Activated naive CD4-positive, alpha-beta T cell treated with anti-CD3 and anti-CD28 coated beads, Interleukin-2, amount 10 ng/mL, durations not matched to agents 7 days and 5 days (primary cell): ENCODE measurements at regions not wholly inside any gene's neighbourhood (a gene's known extent, or its start where the extent isn't known, plus 50 kb on each side); places are given as distances from the start of the nearest gene placed in this dataset.

Experiments used
- CTCF ChIA-PET: fragments of 350-600 bp; sonication (Branson Sonifier 250); formaldehyde crosslinking; loops from one replicate; lab custom pipeline; 2021; ENCODE audit warnings: antibody characterized with exemption; lab: Charles Lee
- DNase-seq: peaks from one replicate; pipeline ENCODE4 v3.0.0-alpha.2; 2020
- H3K27ac Mint-ChIP-seq: one replicate; pipeline ENCODE4 v1.8.0; 2021; ENCODE audit warnings: mild to moderate bottlenecking, moderate library complexity, mixed read lengths
- H3K27me3 Mint-ChIP-seq: one replicate; pipeline ENCODE4 v1.8.0; 2021; ENCODE audit warnings: mild to moderate bottlenecking, mixed read lengths
- H3K36me3 Mint-ChIP-seq: one replicate; pipeline ENCODE4 v1.8.0; 2021; ENCODE audit warnings: mixed read lengths
- H3K4me1 Mint-ChIP-seq: one replicate; pipeline ENCODE4 v1.8.0; 2021; ENCODE audit warnings: mixed read lengths
- H3K4me3 Mint-ChIP-seq: one replicate; pipeline ENCODE4 v1.8.0; 2021; ENCODE audit warnings: mild to moderate bottlenecking, moderate library complexity, mixed read lengths
- H3K9me3 Mint-ChIP-seq: one replicate; pipeline ENCODE4 v1.8.0; 2021; ENCODE audit warnings: mixed read lengths

GRCh38 chr2:144268036-144268678 lies 251.8 kb downstream of the ZEB2 start:
- CTCF ChIA-PET: no interaction called here
- Mint-ChIP-seq H3K4me1 (peaks cover 11% of the 10 kb centered on the region), H3K9me3 (peaks cover 2% of the 10 kb centered on the region), H3K36me3 (no peaks in the 10 kb centered on the region), H3K27ac (no peak overlapping the region), H3K4me3 (no peak overlapping the region), H3K27me3 (no peaks in the 10 kb centered on the region)
- DNase-seq: no peak

GRCh38 chr2:144267239-144267638 lies 252.7 kb downstream of the ZEB2 start:
- Mint-ChIP-seq H3K4me1 (peaks cover 11% of the 10 kb centered on the region), H3K27ac (no peak overlapping the region), H3K9me3 (peaks cover 2% of the 10 kb centered on the region), H3K27me3 (no peaks in the 10 kb centered on the region), H3K36me3 (no peaks in the 10 kb centered on the region), H3K4me3 (no peak overlapping the region)
- CTCF ChIA-PET: no interaction called here
- no peak for DNase-seq

DNA sequence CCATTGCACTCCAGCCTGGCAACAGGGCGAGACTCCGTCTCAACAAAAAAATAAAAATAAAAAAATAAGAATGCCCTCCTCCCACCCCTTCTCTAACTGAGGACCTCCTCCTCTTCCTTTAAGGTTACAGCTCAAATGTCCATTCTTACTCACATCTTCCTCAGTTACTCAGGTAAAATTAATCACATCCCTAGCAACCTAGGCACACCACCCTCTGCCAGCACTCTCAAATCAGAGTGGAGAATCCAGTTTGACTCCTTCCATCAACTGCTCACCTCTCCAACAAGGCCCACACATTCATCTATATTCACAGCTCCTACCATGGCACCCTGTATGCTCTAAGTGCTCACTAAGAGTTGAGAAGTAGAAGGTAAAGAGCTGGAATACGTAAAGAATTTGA lies 254.3 kb downstream of the ZEB2 start:
- Mint-ChIP-seq H3K36me3 (no peaks in the 10 kb centered on the region), H3K4me1 (peaks cover 18% of the 10 kb centered on the region), H3K27ac (no peak overlapping the region), H3K9me3 (peaks cover 2% of the 10 kb centered on the region), H3K4me3 (no peak overlapping the region), H3K27me3 (no peaks in the 10 kb centered on the region)
- CTCF ChIA-PET: interaction anchor here (0.7 to 0.9 kb wide), 2 partner anchors 54 to 82 kb away, joined by 3 read pairs; no protein-coding TSS in a partner anchor
- DNase-seq: no peak

DNA sequence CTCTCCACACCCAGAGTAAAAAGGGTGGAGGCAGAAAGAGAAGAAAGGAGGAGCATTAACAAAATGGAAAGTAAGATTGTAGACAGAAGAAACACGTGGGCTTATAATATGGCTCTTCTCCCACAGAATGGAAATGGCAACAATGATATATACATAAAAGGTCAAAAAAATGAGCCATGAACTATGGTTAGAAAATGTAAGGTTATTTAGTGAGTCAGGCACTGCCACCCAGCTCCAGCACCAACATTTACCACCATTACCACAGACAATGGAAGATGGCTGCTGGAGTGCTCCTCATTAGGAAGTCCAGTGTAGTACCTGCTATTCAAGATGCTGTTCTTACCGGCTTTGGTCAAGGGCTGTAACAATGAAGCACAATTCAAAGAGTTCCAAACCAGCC lies 258.0 kb downstream of the ZEB2 start:
- no peak overlapping the region for H3K27ac Mint-ChIP-seq
- H3K4me1 Mint-ChIP-seq: peaks cover 13% of the 10 kb centered on the region
- CTCF ChIA-PET: no interaction called here
- H3K27me3 Mint-ChIP-seq: no peaks in the 10 kb centered on the region
- DNase-seq: no peak
- peaks cover 4% of the 10 kb centered on the region for H3K36me3 Mint-ChIP-seq
- H3K9me3 Mint-ChIP-seq: peaks cover 13% of the 10 kb centered on the region
- H3K4me3 Mint-ChIP-seq: no peak overlapping the region

- Mint-ChIP-seq H3K27ac (no peak overlapping the region), H3K9me3 (peaks cover 13% of the 10 kb centered on the region), H3K36me3 (peaks cover 4% of the 10 kb centered on the region), H3K4me1 (peaks cover 13% of the 10 kb centered on the region), H3K27me3 (no peaks in the 10 kb centered on the region), H3K4me3 (no peak overlapping the region)
- no peak for DNase-seq
- CTCF ChIA-PET: no interaction called here
Observed at GRCh38 chr2:144261336-144261735, 258.6 kb downstream of the ZEB2 start.

DNA sequence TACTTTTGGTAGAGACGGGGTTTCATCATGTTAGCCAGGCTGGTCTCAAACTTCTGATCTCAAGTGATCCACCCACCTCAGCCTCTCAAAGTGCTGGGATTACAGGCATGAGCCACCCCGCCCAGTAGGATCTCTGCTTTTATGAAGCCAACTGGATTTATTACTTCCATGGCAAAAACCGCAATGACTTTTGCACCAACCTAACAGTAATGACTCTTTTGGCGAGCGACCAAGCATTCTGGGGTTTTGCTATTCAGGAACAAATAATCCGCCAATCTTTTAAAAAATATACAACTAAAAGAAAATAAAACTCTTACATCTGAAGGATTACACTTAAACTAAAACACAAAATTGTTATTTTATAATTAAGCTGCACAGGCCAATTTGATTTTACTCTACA lies 260.6 kb downstream of the ZEB2 start:
- H3K4me1 Mint-ChIP-seq: peaks cover 13% of the 10 kb centered on the region
- peaks cover 23% of the 10 kb centered on the region for H3K9me3 Mint-ChIP-seq
- DNase-seq: no peak
- H3K27ac Mint-ChIP-seq: no peak overlapping the region
- no peak overlapping the region for H3K4me3 Mint-ChIP-seq
- H3K27me3 Mint-ChIP-seq: no peaks in the 10 kb centered on the region
- peaks cover 12% of the 10 kb centered on the region for H3K36me3 Mint-ChIP-seq
- CTCF ChIA-PET: interaction anchor here (0.8 kb wide), 1 partner anchor 39 kb away, joined by 3 read pairs; no protein-coding TSS in a partner anchor

DNA sequence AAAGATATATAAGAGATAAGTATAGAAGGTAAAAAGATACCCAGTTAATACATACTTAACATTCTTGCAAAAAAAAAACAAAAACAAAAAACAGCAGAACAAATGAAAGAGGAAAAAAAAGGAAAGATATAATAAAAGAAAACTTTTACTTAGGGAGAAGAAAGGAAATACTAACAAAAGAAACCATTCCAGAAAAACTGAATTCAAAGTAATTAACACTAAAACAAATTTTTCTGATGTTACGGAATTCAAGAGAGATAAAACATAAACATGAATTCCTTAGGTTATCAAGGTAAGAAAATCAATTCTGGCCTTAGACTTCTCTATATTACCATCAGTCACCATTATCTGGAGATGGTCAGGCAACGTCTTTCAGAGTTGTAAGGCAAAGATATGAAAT lies 261.8 kb downstream of the ZEB2 start:
- H3K27me3 Mint-ChIP-seq: no peaks in the 10 kb centered on the region
- peaks cover 13% of the 10 kb centered on the region for H3K4me1 Mint-ChIP-seq
- CTCF ChIA-PET: interaction anchor here (1.4 kb wide), 1 partner anchor 17 kb away, joined by 3 read pairs; no protein-coding TSS in a partner anchor
- H3K36me3 Mint-ChIP-seq: peaks cover 14% of the 10 kb centered on the region
- H3K27ac Mint-ChIP-seq: no peak overlapping the region
- no peak for DNase-seq
- no peak overlapping the region for H3K4me3 Mint-ChIP-seq
- H3K9me3 Mint-ChIP-seq: peaks cover 28% of the 10 kb centered on the region

GRCh38 chr2:144256996-144257707 lies 262.8 kb downstream of the ZEB2 start:
- no peak for DNase-seq
- Mint-ChIP-seq H3K27ac (no peak overlapping the region), H3K27me3 (no peaks in the 10 kb centered on the region), H3K4me3 (no peak overlapping the region), H3K4me1 (peaks cover 13% of the 10 kb centered on the region), H3K9me3 (peaks cover 36% of the 10 kb centered on the region), H3K36me3 (peaks cover 19% of the 10 kb centered on the region)
- CTCF ChIA-PET: interaction anchor here (1.4 kb wide), 1 partner anchor 16 kb away, joined by 3 read pairs; no protein-coding TSS in a partner anchor

DNA sequence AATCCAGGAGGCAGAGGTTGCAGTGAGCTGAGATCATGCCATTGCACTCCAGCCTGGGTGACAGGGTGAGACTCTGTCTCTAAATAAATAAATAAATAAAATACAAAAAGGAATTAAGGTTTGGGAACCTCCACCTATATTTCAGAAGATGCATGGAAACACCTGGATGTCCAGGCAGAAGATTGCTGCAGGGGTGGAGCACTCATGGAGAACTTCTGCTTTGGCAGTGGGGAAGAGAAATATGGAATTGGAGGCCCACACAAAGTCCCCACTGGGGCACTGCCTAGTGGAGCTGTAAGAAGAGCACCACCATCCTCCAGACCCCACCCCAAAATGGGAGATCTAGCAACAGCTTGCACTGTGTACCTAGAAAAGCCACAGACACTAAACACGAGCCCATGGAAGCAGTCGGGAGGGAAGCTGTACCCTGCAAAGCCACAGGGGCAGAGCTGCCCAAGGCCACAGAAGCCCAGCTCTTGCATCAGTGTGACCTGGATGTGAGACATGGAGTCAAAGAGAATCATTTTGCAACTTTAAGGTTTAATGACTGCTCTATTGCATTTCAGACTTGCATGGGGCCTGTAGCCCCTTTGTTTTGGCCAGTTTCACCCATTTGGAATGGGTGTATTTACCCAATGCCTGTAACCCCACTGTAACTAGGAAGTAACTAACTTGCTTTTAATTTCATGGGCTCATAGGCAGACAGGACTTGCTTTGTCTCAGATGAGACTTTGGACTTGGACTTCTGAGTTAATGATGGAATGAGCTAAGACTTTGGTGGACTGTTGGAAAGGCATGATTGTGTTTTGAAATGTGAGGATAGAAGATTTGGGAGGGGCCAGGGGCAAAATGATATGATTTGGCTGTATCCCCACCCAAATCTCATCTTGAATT lies 265.3 kb downstream of the ZEB2 start:
- Mint-ChIP-seq H3K4me3 (no peak overlapping the region), H3K36me3 (peaks cover 19% of the 10 kb centered on the region), H3K27me3 (no peaks in the 10 kb centered on the region), H3K9me3 (peaks cover 36% of the 10 kb centered on the region), H3K27ac (no peak overlapping the region), H3K4me1 (peaks cover 7% of the 10 kb centered on the region)
- no peak for DNase-seq
- CTCF ChIA-PET: no interaction called here

DNA sequence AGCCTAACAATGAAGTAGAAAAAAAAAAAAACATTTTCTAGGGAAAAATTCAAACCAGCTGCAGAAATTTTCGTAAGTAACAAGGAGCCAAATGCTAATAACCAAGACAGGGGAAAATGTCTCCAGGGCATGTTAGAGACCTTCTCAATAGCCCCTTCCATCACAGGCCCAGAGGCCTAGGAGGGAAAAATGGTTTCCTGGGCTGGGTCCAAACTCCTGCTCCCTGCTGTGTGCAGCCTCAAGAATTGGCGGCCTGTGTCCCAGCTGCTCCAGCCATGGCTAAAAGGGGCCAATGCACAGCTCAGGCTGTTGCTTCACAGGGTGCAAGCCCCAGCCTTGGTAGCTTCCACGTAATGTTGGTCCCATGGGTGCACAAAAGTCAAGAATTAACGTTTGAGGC lies 266.2 kb downstream of the ZEB2 start:
- DNase-seq: no peak
- Mint-ChIP-seq H3K36me3 (peaks cover 19% of the 10 kb centered on the region), H3K27me3 (no peaks in the 10 kb centered on the region), H3K4me1 (peaks cover 7% of the 10 kb centered on the region), H3K27ac (no peak overlapping the region), H3K9me3 (peaks cover 36% of the 10 kb centered on the region), H3K4me3 (no peak overlapping the region)
- CTCF ChIA-PET: no interaction called here

- CTCF ChIA-PET: no interaction called here
Observed at GRCh38 chr2:144252694-144253093, 267.2 kb downstream of the ZEB2 start.

GRCh38 chr2:144249035-144249637 lies 270.8 kb downstream of the ZEB2 start:
- CTCF ChIA-PET: no interaction called here

More at GRCh38 chr2:144252694-144253093, 267.2 kb downstream of the ZEB2 start:
- H3K36me3 Mint-ChIP-seq: peaks cover 14% of the 10 kb centered on the region
- H3K27ac Mint-ChIP-seq: no peak overlapping the region
- H3K4me3 Mint-ChIP-seq: no peak overlapping the region
- no peaks in the 10 kb centered on the region for H3K27me3 Mint-ChIP-seq
- H3K9me3 Mint-ChIP-seq: peaks cover 28% of the 10 kb centered on the region
- H3K4me1 Mint-ChIP-seq: peaks cover 7% of the 10 kb centered on the region
- no peak for DNase-seq

GRCh38 chr2:144248350-144249034 lies 271.4 kb downstream of the ZEB2 start:
- Mint-ChIP-seq H3K27me3 (no peaks in the 10 kb centered on the region), H3K4me3 (no peak overlapping the region), H3K36me3 (peaks cover 8% of the 10 kb centered on the region), H3K9me3 (peaks cover 13% of the 10 kb centered on the region), H3K27ac (no peak overlapping the region), H3K4me1 (no peaks in the 10 kb centered on the region)
- DNase-seq: no peak
- CTCF ChIA-PET: no interaction called here

More at GRCh38 chr2:144249035-144249637, 270.8 kb downstream of the ZEB2 start:
- Mint-ChIP-seq H3K27ac (no peak overlapping the region), H3K4me1 (no peaks in the 10 kb centered on the region), H3K27me3 (no peaks in the 10 kb centered on the region), H3K4me3 (no peak overlapping the region), H3K9me3 (peaks cover 14% of the 10 kb centered on the region), H3K36me3 (peaks cover 8% of the 10 kb centered on the region)
- no peak for DNase-seq
